H9 (cell line): ENCODE measurements at regions not wholly inside any gene's neighbourhood (a gene's known extent, or its start where the extent isn't known, plus 50 kb on each side); places are given as distances from the start of the nearest gene placed in this dataset.

ENCODE experiments used
- DNase-seq: peaks from one replicate; pipeline ENCODE4 v3.0.0-alpha.2; 2017
- H2AFZ ChIP-seq: one replicate; pipeline ENCODE4 v1.6.1; 2013; ENCODE audit warnings: mild to moderate bottlenecking, low read length, control low read depth, moderate library complexity
- H2AK5ac ChIP-seq: 2 replicates; pipeline ENCODE4 v1.6.1; 2013; ENCODE audit warnings: low read length, control low read depth, mixed read lengths; ENCODE audit not compliant: insufficient read length
- H2BK120ac ChIP-seq: one replicate; pipeline ENCODE4 v1.6.1; 2013; ENCODE audit warnings: low read depth, mild to moderate bottlenecking, low read length, control low read depth, inconsistent platforms; ENCODE audit not compliant: poor library complexity, severe bottlenecking
- H2BK12ac ChIP-seq: 2 replicates; pipeline ENCODE4 v1.6.1; 2013; ENCODE audit warnings: low read length, control low read depth, mixed read lengths, low read depth; ENCODE audit not compliant: insufficient read length
- H2BK15ac ChIP-seq: 2 replicates; pipeline ENCODE4 v1.6.1; 2013; ENCODE audit warnings: low read depth, low read length, control low read depth
- H2BK20ac ChIP-seq: one replicate; pipeline ENCODE4 v1.6.1; 2013; ENCODE audit warnings: low read depth, mild to moderate bottlenecking, low read length, control low read depth, inconsistent platforms; ENCODE audit not compliant: poor library complexity, severe bottlenecking
- H2BK5ac ChIP-seq: 2 replicates; pipeline ENCODE4 v1.6.1; 2013; ENCODE audit warnings: low read length, control low read depth, mixed read lengths; ENCODE audit not compliant: insufficient read length
- H3K14ac ChIP-seq: 2 replicates; pipeline ENCODE4 v1.6.1; 2013; ENCODE audit warnings: low read length, control low read depth; ENCODE audit not compliant: insufficient read depth
- H3K18ac ChIP-seq: 2 replicates; pipeline ENCODE4 v1.6.1; 2013; ENCODE audit warnings: low read depth, mild to moderate bottlenecking, mixed read lengths, low read length, control low read depth; ENCODE audit not compliant: insufficient read length
- H3K23ac ChIP-seq: 2 replicates; pipeline ENCODE4 v1.6.1; 2013; ENCODE audit warnings: low read length, control low read depth, mixed read lengths, low read depth; ENCODE audit not compliant: insufficient read length
- H3K23me2 ChIP-seq: 2 replicates; pipeline ENCODE4 v1.6.1; 2013; ENCODE audit warnings: low read depth, mild to moderate bottlenecking, mixed read lengths, low read length, control low read depth; ENCODE audit not compliant: insufficient read length, poor library complexity, severe bottlenecking
- H3K27ac ChIP-seq: 2 replicates; pipeline ENCODE4 v1.5.1; 2013; ENCODE audit warnings: low read length, control low read depth, mixed read lengths, low read depth; ENCODE audit not compliant: insufficient read length
- H3K27me3 ChIP-seq: 2 replicates; pipeline ENCODE4 v1.6.1; 2013; ENCODE audit warnings: low read length, control low read depth, inconsistent platforms; ENCODE audit not compliant: insufficient read depth
- H3K4ac ChIP-seq: 2 replicates; pipeline ENCODE4 v1.6.1; 2013; ENCODE audit warnings: low read depth, mild to moderate bottlenecking, control low read depth, inconsistent platforms, low read length, moderate library complexity
- H3K4me1 ChIP-seq: 2 replicates; pipeline ENCODE4 v1.6.1; 2013; ENCODE audit warnings: low read length, control low read depth, inconsistent platforms; ENCODE audit not compliant: insufficient read depth
- H3K4me2 ChIP-seq: 2 replicates; pipeline ENCODE4 v1.6.1; 2013; ENCODE audit warnings: low read length, control low read depth, mixed read lengths; ENCODE audit not compliant: insufficient read length, insufficient read depth
- H3K56ac ChIP-seq: 2 replicates; pipeline ENCODE4 v1.6.1; 2013; ENCODE audit warnings: low read depth, mild to moderate bottlenecking, mixed read lengths, low read length, control low read depth; ENCODE audit not compliant: insufficient read length
- H3K79me1 ChIP-seq: 2 replicates; pipeline ENCODE4 v1.6.1; 2013; ENCODE audit warnings: low read depth, mild to moderate bottlenecking, moderate library complexity, low read length, control low read depth, inconsistent platforms; ENCODE audit not compliant: insufficient read depth, poor library complexity, severe bottlenecking
- H3K79me2 ChIP-seq: 2 replicates; pipeline ENCODE4 v1.6.1; 2013; ENCODE audit warnings: low read length, control low read depth, inconsistent platforms; ENCODE audit not compliant: insufficient read depth
- H3K9ac ChIP-seq: 2 replicates; pipeline ENCODE4 v1.6.1; 2013; ENCODE audit warnings: low read length, control low read depth, mixed read lengths; ENCODE audit not compliant: insufficient read length; ENCODE audit errors: extremely low read depth
- H3K9me3 ChIP-seq: one replicate; pipeline ENCODE4 v1.6.1; 2013; ENCODE audit warnings: low read depth, low read length, inconsistent platforms; ENCODE audit not compliant: control insufficient read depth
- H3T11ph ChIP-seq: one replicate; pipeline ENCODE4 v1.6.1; 2013; ENCODE audit warnings: mild to moderate bottlenecking, low read length, control low read depth, inconsistent platforms
- H4K20me1 ChIP-seq: one replicate; pipeline ENCODE4 v1.6.1; 2013; ENCODE audit not compliant: control insufficient read depth, insufficient read length, insufficient read depth
- H4K5ac ChIP-seq: 2 replicates; pipeline ENCODE4 v1.6.1; 2013; ENCODE audit warnings: low read depth, mild to moderate bottlenecking, mixed read lengths, low read length, control low read depth; ENCODE audit not compliant: insufficient read length
- H4K8ac ChIP-seq: replicated peaks from 2 replicates; pipeline ENCODE4 v1.6.1; 2013; ENCODE audit warnings: low read length, control low read depth, mixed read lengths, low read depth; ENCODE audit not compliant: insufficient read length
- H4K91ac ChIP-seq: 2 replicates; pipeline ENCODE4 v1.6.1; 2013; ENCODE audit warnings: low read depth, mild to moderate bottlenecking, moderate library complexity, mixed read lengths, low read length, control low read depth; ENCODE audit not compliant: insufficient read length
- H3K27ac Mint-ChIP-seq, 3 experiments: 2 replicates in 2 of 3; 3 replicates in 1 of 3; pipeline ENCODE4 v1.8.0; 2020 to 2021; ENCODE audit warnings: mixed read lengths in 3 of 3, mild to moderate bottlenecking in 1 of 3, moderate library complexity in 1 of 3
- H3K27me3 Mint-ChIP-seq: 2 replicates; pipeline ENCODE4 v1.8.0; 2021; ENCODE audit warnings: low read depth, mild to moderate bottlenecking, moderate library complexity, mixed read lengths
- H3K36me3 Mint-ChIP-seq, 3 experiments: 2 replicates in 2 of 3; 3 replicates in 1 of 3; pipeline ENCODE4 v1.8.0; 2020 to 2021; ENCODE audit warnings: low read depth in 3 of 3, mixed read lengths in 3 of 3; ENCODE audit not compliant: insufficient read depth in 1 of 3
- H3K4me1 Mint-ChIP-seq, 2 experiments: 2 replicates each; pipeline ENCODE4 v1.8.0; 2020; ENCODE audit warnings: mixed read lengths in 2 of 2
- H3K4me3 Mint-ChIP-seq, 2 experiments: 2 replicates in 1 of 2; 3 replicates in 1 of 2; pipeline ENCODE4 v1.8.0; 2020 to 2021; ENCODE audit warnings: mild to moderate bottlenecking in 2 of 2, mixed read lengths in 2 of 2, moderate library complexity in 1 of 2
- H3K9me3 Mint-ChIP-seq, 2 experiments: 2 replicates in 1 of 2; 3 replicates in 1 of 2; pipeline ENCODE4 v1.8.0; 2020; ENCODE audit warnings: mild to moderate bottlenecking in 2 of 2, mixed read lengths in 2 of 2, moderate library complexity in 1 of 2
- CTCF ChIP-seq: fragments of 200-600 bp; sonication (generic); conservative IDR thresholded peaks from 3 replicates; pipeline ENCODE4 v1.8.0; 2021; ENCODE audit warnings: antibody characterized with exemption, mild to moderate bottlenecking
- whole genome bisulfite sequencing: extraction: QIAGEN DNeasy Blood & Tissue Kit; methylation state at CpG from one replicate; pipeline ENCODE4 v1.1.7; 2013; ENCODE audit warnings: missing lambda C conversion rate, low lambda C conversion rate, mixed read lengths; ENCODE audit not compliant: insufficient read length; ENCODE audit errors: extremely low coverage; 5-methylcytosine and 5-hydroxymethylcytosine counted together

- Histone ChIP-seq H2BK120ac (no peak overlapping the region), H3K18ac (no peak overlapping the region), H3K27me3 (peaks cover 17% of the 10 kb centered on the region; the same call in 1 of the 2 replicates), H4K20me1 (no peaks in the 10 kb centered on the region), H3K79me2 (no peaks in the 10 kb centered on the region), H3K23me2 (peaks cover 20% of the 10 kb centered on the region), H2BK12ac (no peak overlapping the region), H4K8ac (no peak overlapping the region), H3K27ac (no peak overlapping the region), H3K4me2 (peak overlapping the region; percentile 88), H3K56ac (no peak overlapping the region), H3K4me1 (no peaks in the 10 kb centered on the region), H2BK20ac (no peak overlapping the region), H3T11ph (no peak overlapping the region), H3K4ac (no peak overlapping the region), H4K5ac (no peak overlapping the region), H3K79me1 (no peaks in the 10 kb centered on the region), H3K14ac (no peak overlapping the region), H2BK15ac (no peak overlapping the region), H2AFZ (no peak overlapping the region), H3K23ac (no peak overlapping the region), H2BK5ac (no peak overlapping the region), H4K91ac (no peak overlapping the region), H3K9me3 (no peaks in the 10 kb centered on the region), H2AK5ac (no peak overlapping the region), H3K9ac (no peak overlapping the region)
- peak; percentile 41 for DNase-seq
- no peak for TF ChIP-seq CTCF
- no peak overlapping the region for H3K27ac Mint-ChIP-seq
- WGBS = no CpG with 5 or more reads among the region's 59 CpGs
- no peaks in the 10 kb centered on the region; a peak in 1 of 7 replicates for H3K36me3 Mint-ChIP-seq
- H3K4me1 Mint-ChIP-seq = peaks cover 9 to 10% of the 10 kb centered on the region in 2 experiments
- peak overlapping the region; percentile 67 to 90 for H3K4me3 Mint-ChIP-seq
- H3K9me3 Mint-ChIP-seq = no peaks in the 10 kb centered on the region; a peak in 1 of 5 replicates
- H3K27me3 Mint-ChIP-seq = peaks cover 69% of the 10 kb centered on the region
Observed at GRCh38 chr16:6018848-6019489, 921.4 kb upstream of the EEF2KMT start.
